Caco-2 (cell line): ENCODE measurements at regions not wholly inside any gene's neighbourhood (a gene's known extent, or its start where the extent isn't known, plus 50 kb on each side); places are given as distances from the start of the nearest gene placed in this dataset.
"Not testable (repeated sequence)": the region's sequence is repeated elsewhere in the genome, so short reads cannot be mapped to it uniquely, and the experiment has no call there.

Experiments used
- BruUV-seq: library from RNA; stranded (reverse); fragments of 400-500 nt; replicated peaks from 2 replicates; lab custom pipeline; 2021; lab: Mats Ljungman, UMichigan
- CTCF ChIA-PET: fragments of 300-600 bp; sonication (Branson Sonifier 250); formaldehyde crosslinking; loops from one replicate; lab custom pipeline; 2022; ENCODE audit warnings: antibody characterized with exemption; lab: Charles Lee
- POLR2A ChIA-PET: fragments of 300-600 bp; sonication (Branson Sonifier 250); formaldehyde crosslinking; loops from one replicate; lab custom pipeline; 2022; ENCODE audit warnings: antibody characterized with exemption; lab: Charles Lee
- DNase-seq, 2 experiments: peaks; one replicate each; pipeline versions ENCODE4 v3.0.0 to v3.0.0-alpha.2; 2020 to 2022
- H3K27me3 ChIP-seq: replicated peaks from 2 replicates; pipeline ENCODE4 v1.6.0; 2011; ENCODE audit warnings: low read length; ENCODE audit not compliant: control insufficient read depth, insufficient read depth
- H3K36me3 ChIP-seq: 2 replicates; pipeline ENCODE4 v1.5.1; 2011; ENCODE audit warnings: low read length; ENCODE audit not compliant: control insufficient read depth, insufficient read depth
- H3K4me1 ChIP-seq: fragments of 250-450 bp; sonication (Bioruptor Pico); 2 replicates; pipeline ENCODE4 v1.5.1; 2020; ENCODE audit warnings: mild to moderate bottlenecking
- H3K4me3 ChIP-seq: 2 replicates; pipeline ENCODE4 v1.5.1; 2011; ENCODE audit warnings: low read depth, mild to moderate bottlenecking, control low read depth, low read length
- H3K9me3 ChIP-seq: fragments of 250-450 bp; sonication (Bioruptor Pico); 2 replicates; pipeline ENCODE4 v1.5.1; 2020; ENCODE audit warnings: mild to moderate bottlenecking, moderate library complexity
- H3K27ac Mint-ChIP-seq: one replicate; pipeline ENCODE4 v1.8.0; 2022; ENCODE audit warnings: mixed read lengths; ENCODE audit not compliant: unreplicated experiment
- H3K27me3 Mint-ChIP-seq: one replicate; pipeline ENCODE4 v1.8.0; 2022; ENCODE audit warnings: mixed read lengths; ENCODE audit not compliant: insufficient read depth, unreplicated experiment
- H3K36me3 Mint-ChIP-seq: one replicate; pipeline ENCODE4 v1.8.0; 2022; ENCODE audit warnings: mild to moderate bottlenecking, mixed read lengths; ENCODE audit not compliant: insufficient read depth, unreplicated experiment
- H3K4me1 Mint-ChIP-seq: one replicate; pipeline ENCODE4 v1.8.0; 2022; ENCODE audit warnings: low read depth, mixed read lengths; ENCODE audit not compliant: unreplicated experiment
- H3K4me3 Mint-ChIP-seq: one replicate; pipeline ENCODE4 v1.8.0; 2022; ENCODE audit warnings: mild to moderate bottlenecking, moderate library complexity, mixed read lengths; ENCODE audit not compliant: unreplicated experiment
- H3K9me3 Mint-ChIP-seq: one replicate; pipeline ENCODE4 v1.8.0; 2022; ENCODE audit warnings: mixed read lengths; ENCODE audit not compliant: unreplicated experiment
- intact Hi-C: fragments of 100-400 bp; cut with micrococcal nuclease; formaldehyde crosslinking; loops from one replicate; pipeline ENCODE4 v1.10.0; 2022; ENCODE audit not compliant: unreplicated experiment
- TF ChIP-seq, protein P1 (sequence below), 2 experiments: fragments of 200-600 bp in 1 of 2; IDR thresholded peaks; 1 replicate in 1 of 2; 2 replicates in 1 of 2; pipeline versions ENCODE4 v1.5.1 to v1.8.0; 2011 to 2022; ENCODE audit warnings: antibody characterized with exemption in 1 of 2, control low read depth in 1 of 2, inconsistent platforms in 1 of 2, low read depth in 1 of 2, low read length in 1 of 2, mild to moderate bottlenecking in 1 of 2, moderate library complexity in 1 of 2; ENCODE audit not compliant: insufficient read depth in 1 of 2, severe bottlenecking in 1 of 2, unreplicated experiment in 1 of 2

DNA sequence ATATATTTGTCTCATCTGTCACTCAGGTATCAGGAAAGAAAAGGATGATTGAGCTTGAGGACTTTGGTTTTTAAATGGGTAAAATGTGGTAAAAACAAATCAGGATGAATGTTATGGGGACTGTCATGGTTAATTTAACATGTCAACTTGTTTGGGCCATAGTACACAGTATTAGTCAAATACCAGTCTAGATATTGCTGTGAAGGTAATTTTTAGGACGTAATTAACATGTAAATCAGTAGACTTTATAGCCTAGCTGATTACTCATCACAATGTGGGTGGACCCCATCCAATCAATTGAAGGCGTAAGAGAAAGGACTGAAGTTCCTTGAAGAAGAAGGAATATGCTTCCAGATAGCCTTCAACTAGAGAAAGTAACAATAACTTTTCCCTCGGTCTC is 275.7 kb upstream of the ZNF804A start:
- no peak overlapping the region for H3K4me3 ChIP-seq
- TF ChIP-seq, protein P1, sequence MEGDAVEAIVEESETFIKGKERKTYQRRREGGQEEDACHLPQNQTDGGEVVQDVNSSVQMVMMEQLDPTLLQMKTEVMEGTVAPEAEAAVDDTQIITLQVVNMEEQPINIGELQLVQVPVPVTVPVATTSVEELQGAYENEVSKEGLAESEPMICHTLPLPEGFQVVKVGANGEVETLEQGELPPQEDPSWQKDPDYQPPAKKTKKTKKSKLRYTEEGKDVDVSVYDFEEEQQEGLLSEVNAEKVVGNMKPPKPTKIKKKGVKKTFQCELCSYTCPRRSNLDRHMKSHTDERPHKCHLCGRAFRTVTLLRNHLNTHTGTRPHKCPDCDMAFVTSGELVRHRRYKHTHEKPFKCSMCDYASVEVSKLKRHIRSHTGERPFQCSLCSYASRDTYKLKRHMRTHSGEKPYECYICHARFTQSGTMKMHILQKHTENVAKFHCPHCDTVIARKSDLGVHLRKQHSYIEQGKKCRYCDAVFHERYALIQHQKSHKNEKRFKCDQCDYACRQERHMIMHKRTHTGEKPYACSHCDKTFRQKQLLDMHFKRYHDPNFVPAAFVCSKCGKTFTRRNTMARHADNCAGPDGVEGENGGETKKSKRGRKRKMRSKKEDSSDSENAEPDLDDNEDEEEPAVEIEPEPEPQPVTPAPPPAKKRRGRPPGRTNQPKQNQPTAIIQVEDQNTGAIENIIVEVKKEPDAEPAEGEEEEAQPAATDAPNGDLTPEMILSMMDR (IDR thresholded peaks at IDR 0.05; ENCODE audit: insufficient read depth in 1 of 2, low read depth in 1 of 2, low read length in 1 of 2, severe bottlenecking in 1 of 2, unreplicated experiment in 1 of 2), result no peak
- H3K4me3 Mint-ChIP-seq, result no peak overlapping the region
- H3K36me3 ChIP-seq, result no peaks in the 10 kb centered on the region
- DNase-seq, result no peak
- H3K27ac Mint-ChIP-seq, result no peak overlapping the region
- H3K4me1 Mint-ChIP-seq, result no peaks in the 10 kb centered on the region
- no peaks in the 10 kb centered on the region for H3K4me1 ChIP-seq
- H3K9me3 ChIP-seq, result no peaks in the 10 kb centered on the region
- ChIA-PET CTCF (no interaction called here), POLR2A (no interaction called here)
- H3K9me3 Mint-ChIP-seq, result no peaks in the 10 kb centered on the region
- H3K27me3 Mint-ChIP-seq, result no peaks in the 10 kb centered on the region
- no peaks in the 10 kb centered on the region for H3K36me3 Mint-ChIP-seq
- H3K27me3 ChIP-seq, result no peaks in the 10 kb centered on the region
- BruUV-seq, result no TSS peak
- intact Hi-C loops, result no loop called here

DNA sequence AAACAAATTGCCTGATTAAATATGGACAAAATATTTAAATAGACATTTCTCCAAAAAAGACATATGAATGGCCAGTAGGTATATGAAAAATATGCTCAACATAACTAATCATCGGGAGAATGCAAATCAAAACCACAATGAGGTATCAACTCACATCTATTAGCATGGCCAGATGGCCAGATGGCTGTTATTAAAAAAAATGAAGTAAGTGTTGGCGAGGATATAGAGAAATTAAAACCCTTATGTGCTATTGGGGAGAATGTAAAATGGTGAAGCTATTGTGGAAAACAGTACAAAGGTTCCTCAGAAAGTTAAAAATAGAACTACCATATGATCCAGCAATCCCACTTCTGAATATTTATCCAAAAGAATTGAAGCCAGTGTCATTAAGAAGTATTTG is 272.3 kb upstream of the ZNF804A start:
- Histone ChIP-seq H3K36me3 (no peaks in the 10 kb centered on the region), H3K4me1 (no peaks in the 10 kb centered on the region), H3K9me3 (no peaks in the 10 kb centered on the region), H3K4me3 (no peak overlapping the region), H3K27me3 (no peaks in the 10 kb centered on the region)
- no TSS peak for BruUV-seq
- no peaks in the 10 kb centered on the region for H3K9me3 Mint-ChIP-seq
- no peak for DNase-seq
- H3K27me3 Mint-ChIP-seq, result no peaks in the 10 kb centered on the region
- ChIA-PET CTCF (no interaction called here), POLR2A (no interaction called here)
- H3K27ac Mint-ChIP-seq, result no peak overlapping the region
- intact Hi-C loops, result no loop called here
- no peak overlapping the region for H3K4me3 Mint-ChIP-seq
- TF ChIP-seq, protein P1 (IDR thresholded peaks at IDR 0.05; ENCODE audit: insufficient read depth in 1 of 2, low read depth in 1 of 2, low read length in 1 of 2, severe bottlenecking in 1 of 2, unreplicated experiment in 1 of 2), result no peak
- no peaks in the 10 kb centered on the region for H3K36me3 Mint-ChIP-seq
- no peaks in the 10 kb centered on the region for H3K4me1 Mint-ChIP-seq

DNA sequence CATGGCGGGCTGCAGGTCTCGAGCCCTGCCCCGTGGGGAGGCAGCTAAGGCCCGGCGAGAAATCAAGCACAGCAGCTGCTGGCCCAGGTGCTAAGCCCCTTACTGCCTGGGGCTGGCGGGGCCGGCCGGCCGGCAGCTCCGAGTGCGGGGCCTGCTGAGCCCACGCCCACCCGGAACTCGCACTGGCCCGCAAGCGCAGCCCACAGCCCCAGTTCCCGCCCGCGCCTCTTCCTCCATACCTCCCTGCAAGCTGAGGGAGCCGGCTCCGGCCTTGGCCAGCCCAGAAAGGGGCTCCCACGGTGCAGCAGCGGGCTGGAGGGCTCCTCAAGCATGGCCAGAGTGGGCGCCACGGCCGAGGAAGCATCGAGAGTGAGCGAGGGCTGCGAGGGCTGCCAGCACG is 270.5 kb upstream of the ZNF804A start:
- H3K4me3 Mint-ChIP-seq, H3K9me3 ChIP-seq, intact Hi-C loops, POLR2A ChIA-PET, H3K4me1 ChIP-seq, CTCF ChIA-PET, H3K36me3 ChIP-seq, H3K36me3 Mint-ChIP-seq, H3K4me1 Mint-ChIP-seq, BruUV-seq, H3K27me3 ChIP-seq, DNase-seq, H3K9me3 Mint-ChIP-seq, H3K4me3 ChIP-seq, H3K27me3 Mint-ChIP-seq, H3K27ac Mint-ChIP-seq: not testable (repeated sequence)

DNA sequence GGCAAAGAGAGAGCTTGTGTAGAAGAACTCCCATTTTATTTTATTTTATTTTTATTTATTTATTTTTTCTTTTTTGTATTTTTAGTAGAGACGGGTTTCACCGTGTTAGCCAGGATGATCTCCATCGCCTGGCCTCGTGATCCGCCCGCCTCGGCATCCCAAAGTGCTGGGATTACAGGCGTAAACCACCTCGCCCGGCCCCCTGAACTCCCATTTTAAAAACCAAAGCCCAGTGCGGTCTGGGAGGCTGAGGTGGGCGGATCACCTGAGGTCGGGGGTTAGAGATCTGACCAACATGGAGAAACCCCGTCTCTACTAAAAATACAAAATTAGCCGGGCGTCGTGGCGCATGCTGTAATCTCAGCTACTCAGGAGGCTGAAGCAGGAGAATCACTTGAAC is 267.8 kb upstream of the ZNF804A start:
- CTCF ChIA-PET, H3K4me3 ChIP-seq, DNase-seq, intact Hi-C loops, H3K36me3 ChIP-seq, H3K27me3 ChIP-seq, H3K4me1 Mint-ChIP-seq, H3K9me3 ChIP-seq, H3K4me3 Mint-ChIP-seq, H3K9me3 Mint-ChIP-seq, POLR2A ChIA-PET, BruUV-seq, H3K27me3 Mint-ChIP-seq, H3K27ac Mint-ChIP-seq, H3K4me1 ChIP-seq, H3K36me3 Mint-ChIP-seq: not testable (repeated sequence)
